Ishikawa (cell line): ENCODE measurements at regions not wholly inside any gene's neighbourhood (a gene's known extent, or its start where the extent isn't known, plus 50 kb on each side); places are given as distances from the start of the nearest gene placed in this dataset.

Experiments used
- RAD21 ChIP-seq: IDR thresholded peaks from 2 replicates; pipeline ENCODE4 v1.6.1; 2012; ENCODE audit warnings: low read depth
- TCF12 ChIP-seq: IDR thresholded peaks from 2 replicates; pipeline ENCODE4 v1.6.1; 2012; ENCODE audit warnings: low read depth
- TEAD4 ChIP-seq: IDR thresholded peaks from 2 replicates; pipeline ENCODE4 v1.6.1; 2012
- ZBTB7A ChIP-seq: IDR thresholded peaks from 2 replicates; pipeline ENCODE4 v1.6.1; 2012; ENCODE audit warnings: low read depth

DNA sequence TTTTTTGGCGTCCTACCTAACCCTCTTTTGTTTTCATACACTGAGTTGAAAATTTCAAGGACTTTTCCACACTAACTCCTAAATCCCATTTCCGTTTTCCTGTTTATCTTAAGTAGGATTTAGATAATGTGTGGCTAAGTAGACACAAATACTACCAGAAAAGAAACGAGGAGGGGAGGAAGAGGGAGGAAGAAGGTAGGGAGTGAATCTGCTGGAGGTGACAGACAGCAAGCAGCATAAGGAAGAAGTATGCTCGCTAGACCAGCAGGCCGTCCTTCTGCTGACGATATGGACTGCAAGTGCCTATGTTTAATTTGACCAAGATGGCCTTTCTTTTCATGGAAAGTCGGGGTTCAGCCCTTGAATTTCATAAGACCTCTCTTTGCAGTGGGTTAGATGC lies 256.9 kb upstream of the RAB4A start:
- TF ChIP-seq TCF12 (no peak), RAD21 (no peak), TEAD4 (no peak), ZBTB7A (no peak)
